Sigmoid colon (tissue), 6 donors: ENCODE measurements at regions not wholly inside any gene's neighbourhood (a gene's known extent, or its start where the extent isn't known, plus 50 kb on each side); places are given as distances from the start of the nearest gene placed in this dataset.

ENCODE experiments used
- DNase-seq: peaks from one replicate; pipeline ENCODE4 v3.0.0-alpha.2; 2019
- H3K27ac ChIP-seq, 4 donors: fragments of 200-600 bp; sonication (generic); one replicate each; pipeline ENCODE4 v1.5.1; 2016 to 2019; ENCODE audit warnings: mild to moderate bottlenecking in 1 of 4
- H3K27me3 ChIP-seq, 3 donors: fragments of 200-600 bp; sonication (generic); one replicate each; pipeline ENCODE4 v1.5.1; 2019; ENCODE audit warnings: mild to moderate bottlenecking in 1 of 3
- H3K36me3 ChIP-seq, 4 donors: fragments of 200-600 bp; sonication (generic); one replicate each; pipeline ENCODE4 v1.5.1; 2016 to 2019
- H3K4me1 ChIP-seq, 4 donors: fragments of 200-600 bp; sonication (generic); one replicate each; pipeline ENCODE4 v1.5.1; 2017 to 2019
- H3K4me3 ChIP-seq, 4 donors: fragments of 200-600 bp; sonication (generic); one replicate each; pipeline ENCODE4 v1.5.1; 2017 to 2019; ENCODE audit warnings: mild to moderate bottlenecking in 2 of 4, moderate library complexity in 1 of 4
- H3K9me3 ChIP-seq, 4 donors: fragments of 200-600 bp in 3 of 4; sonication (generic) in 3 of 4; one replicate each; pipeline versions ENCODE4 v1.5.1 to v1.6.1; 2013 to 2019
- CTCF ChIP-seq, 4 experiments: fragments of 450-650 bp in 3 of 4; fragments of 200-600 bp in 1 of 4; IDR thresholded peaks; one replicate each; pipeline ENCODE4 v1.5.1; 2016 to 2019; ENCODE audit warnings: antibody characterized with exemption in 4 of 4, mild to moderate bottlenecking in 3 of 4, moderate library complexity in 2 of 4
- EP300 ChIP-seq, 4 donors: sonication (generic); formaldehyde crosslinking; IDR thresholded peaks; one replicate each; pipeline ENCODE4 v1.6.1; 2017; ENCODE audit warnings: antibody characterized with exemption in 4 of 4
- POLR2A ChIP-seq, 2 donors: fragments of 450-650 bp; IDR thresholded peaks; one replicate each; pipeline ENCODE4 v1.6.1; 2016; ENCODE audit warnings: antibody characterized with exemption in 2 of 2, mild to moderate bottlenecking in 2 of 2, moderate library complexity in 2 of 2
- POLR2AphosphoS5 ChIP-seq, 4 donors: sonication (generic); formaldehyde crosslinking; IDR thresholded peaks; one replicate each; pipeline ENCODE4 v1.6.1; 2017; ENCODE audit warnings: antibody characterized with exemption in 4 of 4
- WGBS, 2 donors: extraction: QIAGEN DNeasy Blood & Tissue Kit; methylation state at CpG; one replicate each; pipeline ENCODE4 v1.1.7; 2013; 5-methylcytosine and 5-hydroxymethylcytosine counted together
- intact Hi-C: fragments of 100-400 bp; cut with DNase I; formaldehyde crosslinking; loops from one replicate; pipeline ENCODE4 v1.15.1; 2023
- small RNA-seq, 3 donors: library from RNA; depleted of rRNA; stranded (forward); fragments of <200 nt; gene quantifications; one replicate each; pipeline ENCODE3, GENCODE V24; 2016
- donor health status: healthy with polysubstance abuse.
- donor health status: healthy.

- no peaks in the 10 kb centered on the region for H3K27me3 ChIP-seq
- H3K36me3 ChIP-seq = no peaks in the 10 kb centered on the region
- TF ChIP-seq CTCF (IDR thresholded peaks at IDR 0.05) (no peak), POLR2A (IDR thresholded peaks at IDR 0.05) (no peak), EP300 (IDR thresholded peaks at IDR 0.05) (peak; percentile 44 to 92 (median 83)), POLR2AphosphoS5 (IDR thresholded peaks at IDR 0.05) (peak; percentile 86 to 98 (median 96))
- peaks cover 0 to 48% (median 39%) of the 10 kb centered on the region in 4 donors for H3K4me1 ChIP-seq
- H3K27ac ChIP-seq = peak overlapping the region; percentile 39 to 76 (median 55)
- DNase-seq = peak; percentile 72
- H3K9me3 ChIP-seq = no peaks in the 10 kb centered on the region
- WGBS, 2 donors = 88 to 89% methylated on average over 3 of the region's 3 CpGs
- intact Hi-C loops = loop anchor here (2.0 kb wide), 2 partner anchors 50 to 78 kb away; partner anchors contain the start of gene PICALM
- no peak overlapping the region for H3K4me3 ChIP-seq
These were observed 50.2 kb upstream of the PICALM start for GRCh38 chr11:86119077-86119476.

Small RNA genes lying in the stretch of these regions (small RNA-seq; reads per million reads assigned to genes)
- gene RNU6-560P = 0 reads per million in 3 donors
